Tibial nerve (tissue), 4 donors: ENCODE measurements at regions not wholly inside any gene's neighbourhood (a gene's known extent, or its start where the extent isn't known, plus 50 kb on each side); places are given as distances from the start of the nearest gene placed in this dataset.

ENCODE experiments used
- DNase-seq, 2 donors: peaks; one replicate each; pipeline ENCODE4 v3.0.0-alpha.2; 2019; ENCODE audit warnings: low spot score in 2 of 2
- H3K27ac ChIP-seq, 4 donors: fragments of 200-600 bp; sonication (generic) in 3 of 4; one replicate each; pipeline ENCODE4 v1.5.1; 2017 to 2019; ENCODE audit warnings: mild to moderate bottlenecking in 1 of 4
- H3K27me3 ChIP-seq, 2 donors: fragments of 200-600 bp; sonication (generic) in 1 of 2; one replicate each; pipeline versions ENCODE4 v1.5.1 to v1.6.0; 2017 to 2019
- H3K36me3 ChIP-seq, 3 donors: fragments of 200-600 bp; sonication (generic); one replicate each; pipeline ENCODE4 v1.5.1; 2018 to 2019
- H3K4me1 ChIP-seq, 4 donors: fragments of 200-600 bp; sonication (generic) in 3 of 4; one replicate each; pipeline ENCODE4 v1.5.1; 2017 to 2019
- H3K4me3 ChIP-seq, 4 donors: fragments of 200-600 bp; sonication (generic) in 3 of 4; one replicate each; pipeline ENCODE4 v1.5.1; 2017 to 2019; ENCODE audit warnings: mild to moderate bottlenecking in 1 of 4, moderate library complexity in 1 of 4
- H3K9me3 ChIP-seq, 4 donors: fragments of 200-600 bp; sonication (generic) in 3 of 4; one replicate each; pipeline ENCODE4 v1.5.1; 2017 to 2019
- CTCF ChIP-seq, 5 experiments: fragments of 200-600 bp in 3 of 5; fragments of 450-650 bp in 2 of 5; sonication (generic) in 3 of 5; IDR thresholded peaks; one replicate each; pipeline ENCODE4 v1.5.1; 2016 to 2019; ENCODE audit warnings: antibody characterized with exemption in 5 of 5, mild to moderate bottlenecking in 3 of 5, moderate library complexity in 2 of 5
- EP300 ChIP-seq, 2 donors: sonication (generic); formaldehyde crosslinking; IDR thresholded peaks; one replicate each; pipeline ENCODE4 v1.6.1; 2017; ENCODE audit warnings: antibody characterized with exemption in 2 of 2, mild to moderate bottlenecking in 1 of 2
- POLR2A ChIP-seq, 2 donors: fragments of 450-650 bp; IDR thresholded peaks; one replicate each; pipeline ENCODE4 v1.6.1; 2017; ENCODE audit warnings: antibody characterized with exemption in 2 of 2, mild to moderate bottlenecking in 2 of 2, moderate library complexity in 2 of 2
- WGBS, 2 donors: methylation state at CpG; one replicate each; pipeline ENCODE4 v1.1.5; 2018; 5-methylcytosine and 5-hydroxymethylcytosine counted together

- Histone ChIP-seq H3K27me3 (no peaks in the 10 kb centered on the region), H3K4me1 (peaks cover 0 to 22% (median 9%) of the 10 kb centered on the region in 4 donors), H3K4me3 (no peak overlapping the region), H3K27ac (no peak overlapping the region), H3K36me3 (no peaks in the 10 kb centered on the region), H3K9me3 (no peaks in the 10 kb centered on the region)
- no peak for DNase-seq
- WGBS, 2 donors: 77 to 89% methylated on average over 3 of the region's 3 CpGs
- TF ChIP-seq CTCF (IDR thresholded peaks at IDR 0.05) (no peak), EP300 (IDR thresholded peaks at IDR 0.05) (no peak), POLR2A (IDR thresholded peaks at IDR 0.05) (no peak)
Measured at GRCh38 chr1:213330281-213330680, 279.2 kb downstream of the RPS6KC1 start.

- H3K9me3 ChIP-seq: no peaks in the 10 kb centered on the region
- H3K27ac ChIP-seq: no peak overlapping the region
- H3K4me1 ChIP-seq: peaks cover 0 to 9% (median 1%) of the 10 kb centered on the region in 4 donors
- no peak for TF ChIP-seq EP300 (IDR thresholded peaks at IDR 0.05)
- no peak for TF ChIP-seq CTCF (IDR thresholded peaks at IDR 0.05)
- no peak for TF ChIP-seq POLR2A (IDR thresholded peaks at IDR 0.05)
- H3K36me3 ChIP-seq: no peaks in the 10 kb centered on the region
- no peak overlapping the region for H3K4me3 ChIP-seq
- WGBS, 2 donors: 65 to 66% methylated on average over 4 of the region's 4 CpGs
- H3K27me3 ChIP-seq: no peaks in the 10 kb centered on the region
- DNase-seq: no peak
Measured at GRCh38 chr1:213331631-213332175, 280.7 kb downstream of the RPS6KC1 start.

DNA sequence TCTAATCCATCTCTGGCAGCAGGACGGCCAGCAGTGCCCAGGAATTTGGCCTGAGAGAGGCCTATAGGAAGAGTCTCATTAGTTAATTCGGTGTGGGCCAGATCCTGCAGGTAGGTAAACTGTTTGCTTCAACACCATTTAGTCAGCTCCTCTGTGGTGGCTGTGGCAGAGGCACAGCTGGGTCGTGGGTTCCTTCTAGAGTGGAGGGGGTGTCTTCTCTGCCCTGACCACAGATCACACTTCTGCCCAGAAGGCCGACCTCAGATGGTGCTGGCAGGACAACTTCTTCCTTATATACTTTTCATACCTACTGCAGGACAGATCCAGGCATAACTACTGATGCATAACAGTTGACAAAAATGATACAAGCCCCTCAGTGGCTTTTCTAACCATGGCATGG, 281.4 kb downstream of the RPS6KC1 start:
- H3K4me3 ChIP-seq: no peak overlapping the region
- TF ChIP-seq CTCF (IDR thresholded peaks at IDR 0.05): no peak
- no peak for TF ChIP-seq POLR2A (IDR thresholded peaks at IDR 0.05)
- no peak for TF ChIP-seq EP300 (IDR thresholded peaks at IDR 0.05)
- no peak for DNase-seq
- peaks cover 0 to 1% (median 0%) of the 10 kb centered on the region in 4 donors for H3K4me1 ChIP-seq
- H3K9me3 ChIP-seq: no peaks in the 10 kb centered on the region
- WGBS, 2 donors: 58 to 79% methylated on average over 4 of the region's 4 CpGs
- H3K27ac ChIP-seq: no peak overlapping the region
- no peaks in the 10 kb centered on the region for H3K27me3 ChIP-seq
- H3K36me3 ChIP-seq: no peaks in the 10 kb centered on the region

DNA sequence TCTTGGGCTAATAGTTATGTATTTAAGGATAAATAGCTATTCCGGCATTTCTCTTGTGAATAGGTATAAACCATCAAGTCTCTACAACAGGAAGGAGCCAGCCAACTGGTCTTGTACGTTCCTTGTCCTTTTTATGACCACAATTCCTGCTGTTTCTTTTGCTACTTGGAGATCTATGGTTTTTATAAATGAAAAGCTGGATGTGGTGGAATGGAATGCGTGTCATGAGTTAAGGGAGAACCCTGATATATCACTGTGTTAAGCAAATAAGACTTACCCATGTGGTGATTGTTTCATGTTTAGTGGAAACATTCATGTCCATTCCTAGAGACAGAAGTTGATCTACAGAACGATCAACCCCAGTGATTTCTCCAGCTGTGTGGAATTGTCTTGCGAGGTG, 282.1 kb downstream of the RPS6KC1 start:
- TF ChIP-seq CTCF (IDR thresholded peaks at IDR 0.05) (no peak), POLR2A (IDR thresholded peaks at IDR 0.05) (no peak), EP300 (IDR thresholded peaks at IDR 0.05) (no peak)
- Histone ChIP-seq H3K4me3 (no peak overlapping the region), H3K27ac (no peak overlapping the region), H3K4me1 (no peaks in the 10 kb centered on the region), H3K27me3 (no peaks in the 10 kb centered on the region), H3K36me3 (no peaks in the 10 kb centered on the region), H3K9me3 (no peaks in the 10 kb centered on the region)
- no peak for DNase-seq
- WGBS, 2 donors: 86 to 90% methylated on average over 5 of the region's 5 CpGs

DNA sequence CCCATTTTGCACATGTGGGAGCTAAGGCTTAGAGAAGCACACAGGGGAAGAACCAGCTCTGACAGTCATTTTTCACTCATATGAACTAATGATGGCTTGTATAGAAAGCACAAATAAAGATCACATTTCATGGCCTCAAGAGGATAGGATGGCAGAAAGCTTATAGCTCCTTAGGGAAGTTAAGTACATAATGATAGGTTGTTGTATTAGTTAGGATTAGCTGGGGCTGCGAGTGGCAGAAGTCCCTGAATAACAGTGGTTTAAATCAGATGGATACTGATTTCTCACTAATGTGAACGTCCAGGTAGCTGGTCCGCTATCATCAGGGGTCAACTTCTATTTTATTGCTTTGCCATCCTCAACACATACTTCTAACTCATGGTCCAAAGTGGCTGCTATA, 284.0 kb downstream of the RPS6KC1 start:
- 87% methylated on average over 3 of the region's 3 CpGs for whole genome bisulfite sequencing, 2 donors
- TF ChIP-seq CTCF (IDR thresholded peaks at IDR 0.05) (no peak), EP300 (IDR thresholded peaks at IDR 0.05) (no peak), POLR2A (IDR thresholded peaks at IDR 0.05) (no peak)
- no peaks in the 10 kb centered on the region for H3K9me3 ChIP-seq
- H3K27me3 ChIP-seq: no peaks in the 10 kb centered on the region
- H3K4me3 ChIP-seq: no peak overlapping the region
- DNase-seq: no peak
- H3K27ac ChIP-seq: no peak overlapping the region
- H3K36me3 ChIP-seq: no peaks in the 10 kb centered on the region
- no peaks in the 10 kb centered on the region for H3K4me1 ChIP-seq
